Bronchial epithelial cell (primary cell): ENCODE measurements at regions not wholly inside any gene's neighbourhood (a gene's known extent, or its start where the extent isn't known, plus 50 kb on each side); places are given as distances from the start of the nearest gene placed in this dataset.

Experiments
- DNase-seq: peaks from one replicate; pipeline ENCODE4 v3.0.0-alpha.2; 2010; ENCODE audit warnings: low read depth
- FAIRE-seq: peaks from 2 replicates; lab custom pipeline; 2011; peaks lifted over from hg19 to GRCh38; lab: Jason Lieb, UNC
- H3K27me3 ChIP-seq: 2 replicates; pipeline ENCODE4 v1.5.1; 2011; ENCODE audit warnings: low read length; ENCODE audit not compliant: control insufficient read depth, insufficient read depth
- H3K36me3 ChIP-seq: 2 replicates; pipeline ENCODE4 v1.5.1; 2011; ENCODE audit warnings: low read length; ENCODE audit not compliant: control insufficient read depth, insufficient read depth
- H3K4me3 ChIP-seq: 2 replicates; pipeline ENCODE4 v1.5.1; 2011; ENCODE audit warnings: mild to moderate bottlenecking, low read depth, low read length, control low read depth
- CTCF ChIP-seq: IDR thresholded peaks from 2 replicates; pipeline ENCODE4 v1.5.1; 2011; ENCODE audit warnings: mild to moderate bottlenecking, moderate library complexity, low read length, control low read depth, inconsistent platforms; ENCODE audit not compliant: insufficient read depth, severe bottlenecking

- DNase-seq: no peak
- Histone ChIP-seq H3K27me3 (no peaks in the 10 kb centered on the region), H3K4me3 (no peak overlapping the region), H3K36me3 (no peaks in the 10 kb centered on the region)
- TF ChIP-seq CTCF: no peak
- FAIRE-seq: no peak
Measured at GRCh38 chr10:2425320-2425719, 642.0 kb upstream of the PFKP start.

DNA sequence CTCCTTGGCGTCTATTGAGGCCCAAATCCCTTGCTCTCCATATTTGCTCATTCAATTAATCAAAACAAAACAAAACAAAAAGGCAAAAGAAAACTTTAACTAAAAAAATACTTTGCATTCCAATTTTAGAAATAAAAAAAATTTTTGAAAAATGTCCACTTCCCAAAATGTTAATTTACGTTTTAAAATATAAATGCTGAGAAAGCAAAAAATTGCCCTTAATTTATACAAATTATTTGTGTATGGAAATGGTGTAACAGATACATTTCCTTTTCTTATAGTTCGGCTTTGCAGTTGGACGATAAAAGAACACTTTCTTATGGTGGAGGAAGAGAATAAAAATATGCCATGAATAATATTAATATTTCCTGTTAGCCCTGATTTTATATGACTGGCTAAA is 652.8 kb upstream of the PFKP start:
- no peaks in the 10 kb centered on the region for H3K36me3 ChIP-seq
- no peak overlapping the region for H3K4me3 ChIP-seq
- TF ChIP-seq CTCF: no peak
- H3K27me3 ChIP-seq: no peaks in the 10 kb centered on the region
- DNase-seq (no peak), FAIRE-seq (no peak)

DNA sequence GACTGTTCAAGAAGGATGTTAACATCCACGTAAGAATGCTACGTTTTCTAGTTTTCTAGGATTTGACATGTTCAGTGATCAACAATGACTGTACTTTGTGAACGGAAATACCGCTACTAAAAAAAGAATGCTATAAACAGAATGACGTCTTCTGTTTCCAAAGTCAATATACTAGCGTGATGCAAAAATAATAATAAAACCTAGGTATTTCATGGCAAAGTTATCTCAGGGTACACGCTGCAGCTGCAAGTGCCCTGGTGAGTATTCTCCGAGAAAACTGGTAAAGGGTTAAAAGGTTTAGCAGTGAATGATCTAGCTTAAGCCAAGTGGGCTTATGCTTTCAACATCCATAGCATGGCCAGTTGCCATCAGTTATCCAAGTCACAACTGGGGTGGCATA is 653.3 kb upstream of the PFKP start:
- Histone ChIP-seq H3K36me3 (no peaks in the 10 kb centered on the region), H3K4me3 (no peak overlapping the region), H3K27me3 (no peaks in the 10 kb centered on the region)
- TF ChIP-seq CTCF: no peak
- DNase-seq (no peak), FAIRE-seq (no peak)

GRCh38 chr10:2410049-2410448 is 657.3 kb upstream of the PFKP start:
- Histone ChIP-seq H3K4me3 (no peak overlapping the region), H3K36me3 (no peaks in the 10 kb centered on the region), H3K27me3 (no peaks in the 10 kb centered on the region)
- TF ChIP-seq CTCF: no peak
- FAIRE-seq (peak; percentile 92), DNase-seq (no peak)

DNA sequence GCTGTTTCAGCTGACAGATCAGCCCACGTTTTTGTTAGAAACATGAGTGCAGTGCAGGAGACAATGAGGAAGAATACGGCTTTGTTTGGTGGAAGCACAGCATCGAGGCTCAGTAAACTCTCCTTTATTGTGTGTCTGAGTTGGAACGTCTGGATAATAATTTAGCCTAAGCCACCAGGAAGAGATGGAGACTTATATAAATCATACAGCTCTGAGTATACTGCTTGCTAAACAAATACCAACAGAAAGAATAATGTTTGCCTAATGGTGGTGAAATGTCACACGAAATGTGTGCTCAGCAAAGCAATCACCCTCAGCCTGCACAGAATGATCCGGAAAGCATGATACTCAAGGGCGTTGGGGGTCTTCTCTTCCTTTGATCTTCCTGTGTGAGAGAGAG is 664.1 kb upstream of the ADARB2 start:
- Histone ChIP-seq H3K27me3 (no peaks in the 10 kb centered on the region), H3K4me3 (no peak overlapping the region), H3K36me3 (no peaks in the 10 kb centered on the region)
- no peak for TF ChIP-seq CTCF
- no peak for DNase-seq
- FAIRE-seq: no peak

GRCh38 chr10:2399482-2399881 is 662.2 kb upstream of the ADARB2 start:
- TF ChIP-seq CTCF: no peak
- FAIRE-seq (no peak), DNase-seq (no peak)
- Histone ChIP-seq H3K4me3 (no peak overlapping the region), H3K36me3 (no peaks in the 10 kb centered on the region), H3K27me3 (no peaks in the 10 kb centered on the region)
